ENCODE measurements at regions not wholly inside any gene's neighbourhood (a gene's known extent, or its start where the extent isn't known, plus 50 kb on each side); places are given as distances from the start of the nearest gene placed in this dataset.
"Not testable (repeated sequence)": the region's sequence is repeated elsewhere in the genome, so short reads cannot be mapped to it uniquely, and the experiment has no call there.

DNA sequence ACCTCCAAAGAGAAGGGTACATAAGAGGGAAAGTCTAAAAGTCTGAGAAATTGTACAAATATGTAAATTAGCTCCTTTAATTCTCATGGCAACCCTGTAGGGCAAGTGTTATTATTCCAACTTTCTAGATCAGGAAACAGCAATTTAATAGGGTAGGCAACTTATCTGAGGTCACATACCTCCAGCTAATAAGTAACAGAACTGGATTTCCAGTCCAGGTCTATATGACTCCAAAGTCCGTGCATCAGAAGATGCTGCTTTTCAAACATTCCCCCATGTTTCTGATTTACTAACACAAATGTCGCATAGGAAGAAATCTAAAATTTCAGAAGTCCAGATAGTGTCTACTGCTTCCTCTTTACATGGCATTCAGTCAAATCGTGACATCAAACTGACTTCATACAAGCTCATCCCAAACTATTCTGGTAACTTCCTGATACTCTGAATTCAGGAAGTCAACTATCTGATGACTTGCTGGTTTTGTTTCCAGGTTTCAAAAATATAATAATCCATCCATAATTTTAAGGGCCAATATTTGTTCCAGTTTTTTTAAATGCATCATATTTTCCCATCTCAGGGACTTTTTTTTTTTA lies 419.3 kb upstream of the ACVR2A start:
- no peaks in the 10 kb centered on the region for H3K27me3 ChIP-seq (ENCODE audit: control insufficient read depth, insufficient read depth, low read length)
- H3K9ac ChIP-seq (ENCODE audit: low read length), result no peak overlapping the region
- no peak overlapping the region for H3K4me3 ChIP-seq (ENCODE audit: low read depth, low read length)
- H3K36me3 ChIP-seq (ENCODE audit: control insufficient read depth, insufficient read depth, low read length), result no peaks in the 10 kb centered on the region
- no peaks in the 10 kb centered on the region for H3K9me3 ChIP-seq (ENCODE audit: control insufficient read depth, insufficient read depth, low read depth, low read length)
- H3K4me1 ChIP-seq (ENCODE audit: control insufficient read depth, insufficient read depth, low read length), result no peaks in the 10 kb centered on the region
- H3K27ac ChIP-seq (ENCODE audit: low read depth, low read length), result no peak overlapping the region

DNA sequence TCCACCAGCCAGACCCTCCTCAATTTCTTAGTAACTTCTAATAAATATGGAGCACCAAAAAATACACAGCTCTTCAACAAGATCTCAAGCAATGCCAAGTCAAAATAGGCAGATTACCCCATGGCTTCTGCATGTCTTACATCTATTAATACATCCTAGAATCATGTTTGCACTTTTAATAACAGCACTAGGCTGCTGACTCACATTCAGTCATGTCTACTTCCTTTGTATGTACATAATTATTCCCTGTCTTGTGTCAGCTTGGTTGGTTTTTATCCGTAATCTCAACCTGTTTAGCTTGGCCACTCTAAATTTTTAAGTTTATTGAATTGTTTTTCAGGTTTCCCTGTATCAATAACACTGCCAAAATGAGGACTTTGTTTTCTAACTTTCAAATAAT lies 420.1 kb upstream of the ACVR2A start:
- H3K9me3 ChIP-seq (ENCODE audit: control insufficient read depth, insufficient read depth, low read depth, low read length), result no peaks in the 10 kb centered on the region
- no peaks in the 10 kb centered on the region for H3K4me1 ChIP-seq (ENCODE audit: control insufficient read depth, insufficient read depth, low read length)
- H3K36me3 ChIP-seq (ENCODE audit: control insufficient read depth, insufficient read depth, low read length), result no peaks in the 10 kb centered on the region
- no peak overlapping the region for H3K27ac ChIP-seq (ENCODE audit: low read depth, low read length)
- H3K4me3 ChIP-seq (ENCODE audit: low read depth, low read length), result no peak overlapping the region
- H3K9ac ChIP-seq (ENCODE audit: low read length), result no peak overlapping the region
- H3K27me3 ChIP-seq (ENCODE audit: control insufficient read depth, insufficient read depth, low read length), result no peaks in the 10 kb centered on the region

DNA sequence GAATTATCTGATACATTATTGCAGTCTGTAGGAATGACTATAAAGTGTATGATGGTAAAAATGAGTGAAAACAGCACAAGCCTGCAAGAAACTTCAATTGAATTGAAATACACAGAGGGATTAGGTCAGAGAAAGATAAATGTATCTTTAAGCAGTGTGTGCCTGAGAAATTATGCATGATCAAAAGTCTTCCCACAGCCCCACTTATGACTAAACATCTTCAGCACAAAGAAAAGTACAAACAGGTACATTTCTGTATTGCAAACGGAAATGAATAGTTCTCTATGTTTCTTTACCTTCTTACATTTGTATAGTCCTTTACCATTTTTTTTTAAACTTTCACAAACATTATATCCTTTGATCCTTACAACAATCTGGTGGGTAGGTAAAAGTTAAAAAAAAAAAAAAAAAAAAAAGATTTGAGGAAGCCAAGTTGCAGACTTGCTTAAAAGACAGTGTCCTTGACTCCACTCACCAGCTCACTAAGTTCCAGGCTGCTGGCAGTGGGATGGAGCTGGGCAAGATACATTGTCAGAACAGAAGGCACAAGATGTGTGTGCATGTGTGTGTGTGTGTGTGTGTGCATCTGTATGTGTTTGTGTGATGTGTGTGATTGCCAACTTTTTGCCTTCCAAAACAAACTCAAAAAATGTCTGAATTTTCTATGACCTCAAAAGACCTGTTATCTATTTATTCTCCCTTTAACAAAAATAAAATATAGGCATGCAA lies 423.7 kb upstream of the ACVR2A start:
- no peak overlapping the region for H3K27ac ChIP-seq (ENCODE audit: low read depth, low read length)
- no peak overlapping the region for H3K9ac ChIP-seq (ENCODE audit: low read length)
- H3K36me3 ChIP-seq (ENCODE audit: control insufficient read depth, insufficient read depth, low read length), result no peaks in the 10 kb centered on the region
- no peaks in the 10 kb centered on the region for H3K4me1 ChIP-seq (ENCODE audit: control insufficient read depth, insufficient read depth, low read length)
- no peaks in the 10 kb centered on the region for H3K27me3 ChIP-seq (ENCODE audit: control insufficient read depth, insufficient read depth, low read length)
- H3K9me3 ChIP-seq (ENCODE audit: control insufficient read depth, insufficient read depth, low read depth, low read length), result no peaks in the 10 kb centered on the region
- no peak overlapping the region for H3K4me3 ChIP-seq (ENCODE audit: low read depth, low read length)

- Histone ChIP-seq H3K4me3 (ENCODE audit: low read depth, low read length) (no peak overlapping the region), H3K4me1 (ENCODE audit: control insufficient read depth, insufficient read depth, low read length) (no peaks in the 10 kb centered on the region), H3K9ac (ENCODE audit: low read length) (no peak overlapping the region), H3K27me3 (ENCODE audit: control insufficient read depth, insufficient read depth, low read length) (no peaks in the 10 kb centered on the region), H3K36me3 (ENCODE audit: control insufficient read depth, insufficient read depth, low read length) (no peaks in the 10 kb centered on the region), H3K9me3 (ENCODE audit: control insufficient read depth, insufficient read depth, low read depth, low read length) (no peaks in the 10 kb centered on the region), H3K27ac (ENCODE audit: low read depth, low read length) (no peak overlapping the region)
Observed at GRCh38 chr2:147420517-147420916, 424.3 kb upstream of the ACVR2A start.

GRCh38 chr2:147416099-147416498 lies 428.7 kb upstream of the ACVR2A start:
- H3K9me3 ChIP-seq (ENCODE audit: control insufficient read depth, insufficient read depth, low read depth, low read length), result no peaks in the 10 kb centered on the region
- no peaks in the 10 kb centered on the region for H3K36me3 ChIP-seq (ENCODE audit: control insufficient read depth, insufficient read depth, low read length)
- no peak overlapping the region for H3K9ac ChIP-seq (ENCODE audit: low read length)
- no peak overlapping the region for H3K27ac ChIP-seq (ENCODE audit: low read depth, low read length)
- H3K27me3 ChIP-seq (ENCODE audit: control insufficient read depth, insufficient read depth, low read length), result no peaks in the 10 kb centered on the region
- no peak overlapping the region for H3K4me3 ChIP-seq (ENCODE audit: low read depth, low read length)
- H3K4me1 ChIP-seq (ENCODE audit: control insufficient read depth, insufficient read depth, low read length), result no peaks in the 10 kb centered on the region

DNA sequence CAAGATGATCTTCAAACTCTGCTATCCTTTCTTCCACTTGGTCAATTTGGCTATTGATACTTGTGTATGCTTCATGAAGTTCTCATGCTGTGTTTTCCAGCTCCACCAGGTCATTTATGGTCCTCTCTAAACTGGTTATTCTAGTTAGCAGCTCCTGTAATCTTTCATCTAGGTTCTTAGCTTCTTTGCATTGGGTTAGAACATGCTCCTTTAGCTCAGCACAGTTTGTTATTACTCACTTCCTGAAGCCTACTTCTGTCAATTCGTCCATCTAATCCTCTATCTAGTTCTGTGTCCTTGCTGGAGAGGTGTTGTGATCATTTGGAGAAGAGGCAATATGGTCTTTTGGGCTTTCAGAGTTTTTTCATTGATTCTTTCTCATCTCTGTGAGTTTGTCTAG lies 430.2 kb upstream of the ACVR2A start:
- not testable (repeated sequence) for H3K27me3 ChIP-seq (ENCODE audit: control insufficient read depth, insufficient read depth, low read length); H3K4me3 ChIP-seq (ENCODE audit: low read depth, low read length); H3K9me3 ChIP-seq (ENCODE audit: control insufficient read depth, insufficient read depth, low read depth, low read length); H3K27ac ChIP-seq (ENCODE audit: low read depth, low read length); H3K36me3 ChIP-seq (ENCODE audit: control insufficient read depth, insufficient read depth, low read length); H3K4me1 ChIP-seq (ENCODE audit: control insufficient read depth, insufficient read depth, low read length); H3K9ac ChIP-seq (ENCODE audit: low read length)

- Histone ChIP-seq H3K9me3 (ENCODE audit: control insufficient read depth, insufficient read depth, low read depth, low read length) (no peaks in the 10 kb centered on the region), H3K27ac (ENCODE audit: low read depth, low read length) (no peak overlapping the region), H3K9ac (ENCODE audit: low read length) (no peak overlapping the region), H3K4me3 (ENCODE audit: low read depth, low read length) (no peak overlapping the region), H3K36me3 (ENCODE audit: control insufficient read depth, insufficient read depth, low read length) (no peaks in the 10 kb centered on the region), H3K27me3 (ENCODE audit: control insufficient read depth, insufficient read depth, low read length) (no peaks in the 10 kb centered on the region), H3K4me1 (ENCODE audit: control insufficient read depth, insufficient read depth, low read length) (no peaks in the 10 kb centered on the region)
Observed at GRCh38 chr2:147408357-147408756, 436.5 kb upstream of the ACVR2A start.

DNA sequence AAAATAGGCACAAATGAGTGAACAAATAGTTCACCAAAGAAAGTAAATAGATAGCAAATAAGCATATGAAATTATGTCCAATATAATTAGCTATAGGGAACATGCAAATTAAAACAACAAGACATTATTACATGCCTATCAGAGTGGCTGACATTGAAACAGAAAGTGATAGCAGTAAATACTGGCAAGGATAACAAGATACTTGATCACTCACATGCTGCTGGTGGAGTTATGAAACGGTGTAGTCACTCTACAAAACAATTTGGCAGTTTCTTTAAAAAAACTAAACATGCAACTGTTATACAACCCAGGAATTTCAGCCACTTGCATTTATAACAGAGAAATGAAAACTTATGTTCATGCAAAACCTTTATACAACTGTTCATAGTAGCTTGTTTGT lies 439.2 kb upstream of the ACVR2A start:
- Histone ChIP-seq H3K9me3 (ENCODE audit: control insufficient read depth, insufficient read depth, low read depth, low read length) (no peaks in the 10 kb centered on the region), H3K27me3 (ENCODE audit: control insufficient read depth, insufficient read depth, low read length) (no peaks in the 10 kb centered on the region), H3K9ac (ENCODE audit: low read length) (no peak overlapping the region), H3K4me1 (ENCODE audit: control insufficient read depth, insufficient read depth, low read length) (no peaks in the 10 kb centered on the region), H3K4me3 (ENCODE audit: low read depth, low read length) (no peak overlapping the region), H3K27ac (ENCODE audit: low read depth, low read length) (no peak overlapping the region), H3K36me3 (ENCODE audit: control insufficient read depth, insufficient read depth, low read length) (no peaks in the 10 kb centered on the region)

- Histone ChIP-seq H3K27ac (ENCODE audit: low read depth, low read length) (no peak overlapping the region), H3K9ac (ENCODE audit: low read length) (no peak overlapping the region), H3K4me1 (ENCODE audit: control insufficient read depth, insufficient read depth, low read length) (no peaks in the 10 kb centered on the region), H3K36me3 (ENCODE audit: control insufficient read depth, insufficient read depth, low read length) (no peaks in the 10 kb centered on the region), H3K4me3 (ENCODE audit: low read depth, low read length) (no peak overlapping the region), H3K9me3 (ENCODE audit: control insufficient read depth, insufficient read depth, low read depth, low read length) (no peaks in the 10 kb centered on the region), H3K27me3 (ENCODE audit: control insufficient read depth, insufficient read depth, low read length) (no peaks in the 10 kb centered on the region)
Observed at GRCh38 chr2:147398996-147399395, 445.8 kb upstream of the ACVR2A start.

- no peak overlapping the region for H3K9ac ChIP-seq (ENCODE audit: low read length)
Observed at GRCh38 chr2:147398301-147398700, 446.5 kb upstream of the ACVR2A start.

GRCh38 chr2:147396890-147397289 lies 447.9 kb upstream of the ACVR2A start:
- H3K4me1 ChIP-seq (ENCODE audit: control insufficient read depth, insufficient read depth, low read length), result no peaks in the 10 kb centered on the region
- H3K36me3 ChIP-seq (ENCODE audit: control insufficient read depth, insufficient read depth, low read length), result no peaks in the 10 kb centered on the region
- no peak overlapping the region for H3K4me3 ChIP-seq (ENCODE audit: low read depth, low read length)
- no peaks in the 10 kb centered on the region for H3K27me3 ChIP-seq (ENCODE audit: control insufficient read depth, insufficient read depth, low read length)
- H3K9me3 ChIP-seq (ENCODE audit: control insufficient read depth, insufficient read depth, low read depth, low read length), result no peaks in the 10 kb centered on the region
- H3K9ac ChIP-seq (ENCODE audit: low read length), result no peak overlapping the region
- no peak overlapping the region for H3K27ac ChIP-seq (ENCODE audit: low read depth, low read length)

More at GRCh38 chr2:147398301-147398700, 446.5 kb upstream of the ACVR2A start:
- Histone ChIP-seq H3K27me3 (ENCODE audit: control insufficient read depth, insufficient read depth, low read length) (no peaks in the 10 kb centered on the region), H3K9me3 (ENCODE audit: control insufficient read depth, insufficient read depth, low read depth, low read length) (no peaks in the 10 kb centered on the region), H3K27ac (ENCODE audit: low read depth, low read length) (no peak overlapping the region), H3K36me3 (ENCODE audit: control insufficient read depth, insufficient read depth, low read length) (no peaks in the 10 kb centered on the region), H3K4me3 (ENCODE audit: low read depth, low read length) (no peak overlapping the region), H3K4me1 (ENCODE audit: control insufficient read depth, insufficient read depth, low read length) (no peaks in the 10 kb centered on the region)

All from HUES6 (cell line).